ENCODE measurements at regions not wholly inside any gene's neighbourhood (a gene's known extent, or its start where the extent isn't known, plus 50 kb on each side); places are given as distances from the start of the nearest gene placed in this dataset.

DNA sequence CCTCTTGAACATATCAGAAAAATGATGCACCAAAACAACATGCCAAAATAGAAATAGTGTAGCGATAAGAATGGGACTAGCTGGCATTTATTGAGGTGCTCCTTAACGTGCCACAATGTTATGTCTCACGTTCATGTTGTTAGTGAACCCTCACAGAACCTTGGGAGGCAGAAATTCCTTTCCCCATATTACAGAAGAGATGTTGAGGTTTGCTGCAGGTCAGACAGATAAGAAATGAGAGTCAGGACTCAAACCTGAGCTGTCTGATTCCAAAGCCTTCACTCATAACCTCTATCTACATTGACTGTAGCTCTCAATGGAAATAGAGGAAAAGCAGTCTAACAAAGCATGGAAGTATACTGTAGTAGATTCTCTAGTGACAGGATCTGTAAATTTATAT is 163.3 kb upstream of the STK17B start:
- TF ChIP-seq POLR2A (IDR thresholded peaks at IDR 0.05) = no peak
- TF ChIP-seq, protein P1, sequence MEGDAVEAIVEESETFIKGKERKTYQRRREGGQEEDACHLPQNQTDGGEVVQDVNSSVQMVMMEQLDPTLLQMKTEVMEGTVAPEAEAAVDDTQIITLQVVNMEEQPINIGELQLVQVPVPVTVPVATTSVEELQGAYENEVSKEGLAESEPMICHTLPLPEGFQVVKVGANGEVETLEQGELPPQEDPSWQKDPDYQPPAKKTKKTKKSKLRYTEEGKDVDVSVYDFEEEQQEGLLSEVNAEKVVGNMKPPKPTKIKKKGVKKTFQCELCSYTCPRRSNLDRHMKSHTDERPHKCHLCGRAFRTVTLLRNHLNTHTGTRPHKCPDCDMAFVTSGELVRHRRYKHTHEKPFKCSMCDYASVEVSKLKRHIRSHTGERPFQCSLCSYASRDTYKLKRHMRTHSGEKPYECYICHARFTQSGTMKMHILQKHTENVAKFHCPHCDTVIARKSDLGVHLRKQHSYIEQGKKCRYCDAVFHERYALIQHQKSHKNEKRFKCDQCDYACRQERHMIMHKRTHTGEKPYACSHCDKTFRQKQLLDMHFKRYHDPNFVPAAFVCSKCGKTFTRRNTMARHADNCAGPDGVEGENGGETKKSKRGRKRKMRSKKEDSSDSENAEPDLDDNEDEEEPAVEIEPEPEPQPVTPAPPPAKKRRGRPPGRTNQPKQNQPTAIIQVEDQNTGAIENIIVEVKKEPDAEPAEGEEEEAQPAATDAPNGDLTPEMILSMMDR (IDR thresholded peaks at IDR 0.05 in 4 of 5, conservative IDR thresholded peaks at IDR 0.05 in 1 of 5) = no peak
- H3K9me3 ChIP-seq = no peaks in the 10 kb centered on the region
- H3K4me1 ChIP-seq = no peaks in the 10 kb centered on the region
- DNase-seq (no peak), ATAC-seq (no peak)
- intact Hi-C loops (cut with DNase I; ENCODE audit: low total_unique reads) = no loop called here
- H3K27me3 ChIP-seq = no peaks in the 10 kb centered on the region
- no peak overlapping the region for H3K4me3 ChIP-seq
- in situ Hi-C loops (cut with MboI; ENCODE audit: low sequenced_read_pairs in 4 of 4) = loop anchor here in 1 of 4 donors (25.0 kb wide), 1 partner anchor 247 kb away; no protein-coding TSS in a partner anchor
- H3K27ac ChIP-seq = no peak overlapping the region
- no peaks in the 10 kb centered on the region for H3K36me3 ChIP-seq

DNA sequence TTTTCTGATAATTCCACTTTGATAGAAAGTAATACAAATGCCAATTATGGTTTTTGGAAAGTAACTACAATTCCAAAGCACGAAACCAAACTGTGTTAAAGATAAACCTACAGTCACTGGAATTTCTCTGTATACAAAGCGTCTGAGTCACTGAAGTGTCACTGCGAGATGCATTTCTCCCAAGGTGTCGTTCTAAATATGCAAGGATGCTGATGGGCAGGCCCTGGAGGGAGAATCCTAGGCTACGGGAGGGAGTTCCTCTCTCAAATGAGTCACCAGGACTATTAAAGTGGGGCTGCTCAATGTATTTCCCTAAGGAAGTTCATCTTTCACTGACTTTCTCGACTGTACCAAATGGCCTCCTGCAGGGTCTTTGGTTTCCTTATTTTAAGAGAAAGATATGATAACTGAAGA is 163.8 kb upstream of the STK17B start:
- DNase-seq = no peak
- in situ Hi-C loops (cut with MboI; ENCODE audit: low sequenced_read_pairs in 4 of 4) = loop anchor here in 1 of 4 donors (25.0 kb wide), 1 partner anchor 248 kb away; no protein-coding TSS in a partner anchor
- H3K4me1 ChIP-seq = no peaks in the 10 kb centered on the region
- H3K4me3 ChIP-seq = no peak overlapping the region
- H3K36me3 ChIP-seq = no peaks in the 10 kb centered on the region
- intact Hi-C loops (cut with DNase I; ENCODE audit: low total_unique reads) = no loop called here
- TF ChIP-seq POLR2A (IDR thresholded peaks at IDR 0.05) = no peak
- H3K27me3 ChIP-seq = no peaks in the 10 kb centered on the region
- no peak overlapping the region for H3K27ac ChIP-seq
- no peak for ATAC-seq
- H3K9me3 ChIP-seq = no peaks in the 10 kb centered on the region

DNA sequence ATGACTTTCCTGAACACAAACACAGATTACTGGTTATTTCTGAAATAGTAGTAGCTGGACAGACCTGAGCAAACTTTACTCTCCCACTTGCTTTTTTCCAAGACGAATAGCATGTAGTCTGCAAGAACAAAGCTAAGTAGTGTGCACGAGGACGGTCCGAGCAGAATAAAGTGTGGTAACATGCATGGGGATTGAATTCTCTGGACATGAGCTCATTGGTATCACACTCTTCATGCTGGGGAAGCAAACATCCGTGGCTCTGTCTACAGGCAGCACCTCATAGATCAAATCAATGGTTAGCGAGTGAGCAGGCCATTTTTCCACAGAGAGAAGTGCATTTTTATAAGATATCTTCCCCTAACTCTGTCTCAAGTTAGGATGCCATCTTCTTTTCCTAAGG is 164.8 kb upstream of the STK17B start:
- no peak overlapping the region for H3K27ac ChIP-seq
- no peak for TF ChIP-seq POLR2A (IDR thresholded peaks at IDR 0.05)
- TF ChIP-seq, protein P1 (IDR thresholded peaks at IDR 0.05 in 4 of 5, conservative IDR thresholded peaks at IDR 0.05 in 1 of 5) = no peak
- in situ Hi-C loops (cut with MboI; ENCODE audit: low sequenced_read_pairs in 4 of 4) (loop anchor here in 1 of 4 donors (25.0 kb wide), 1 partner anchor 249 kb away; no protein-coding TSS in a partner anchor), intact Hi-C loops (cut with DNase I; ENCODE audit: low total_unique reads) (no loop called here)
- no peaks in the 10 kb centered on the region for H3K9me3 ChIP-seq
- H3K4me1 ChIP-seq = no peaks in the 10 kb centered on the region
- H3K36me3 ChIP-seq = no peaks in the 10 kb centered on the region
- ATAC-seq (no peak), DNase-seq (no peak)
- H3K27me3 ChIP-seq = no peaks in the 10 kb centered on the region
- no peak overlapping the region for H3K4me3 ChIP-seq

DNA sequence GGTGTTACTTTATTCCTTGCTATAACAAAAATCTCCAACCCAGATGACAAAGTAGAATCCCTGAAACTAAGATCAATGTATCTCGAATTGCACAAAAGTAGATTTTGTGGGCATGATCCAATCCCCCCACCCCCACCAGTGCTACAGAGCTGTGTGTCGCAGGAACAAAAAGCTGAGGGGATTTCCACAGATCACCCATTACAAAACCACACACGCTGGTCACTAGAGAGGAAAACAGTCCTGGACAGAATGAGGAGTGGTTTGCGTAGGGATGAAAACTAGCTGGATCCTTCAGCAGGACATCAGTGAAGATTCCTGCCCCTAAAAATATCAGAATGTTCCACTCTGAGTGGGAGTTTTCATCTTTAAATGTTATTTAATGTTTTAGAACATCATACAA is 165.3 kb upstream of the STK17B start:
- Histone ChIP-seq H3K4me1 (no peaks in the 10 kb centered on the region), H3K9me3 (no peaks in the 10 kb centered on the region), H3K27ac (no peak overlapping the region), H3K27me3 (no peaks in the 10 kb centered on the region), H3K4me3 (no peak overlapping the region), H3K36me3 (no peaks in the 10 kb centered on the region)
- DNase-seq (no peak), ATAC-seq (no peak)
- in situ Hi-C loops (cut with MboI; ENCODE audit: low sequenced_read_pairs in 4 of 4) (loop anchor here in 1 of 4 donors (25.0 kb wide), 1 partner anchor 249 kb away; no protein-coding TSS in a partner anchor), intact Hi-C loops (cut with DNase I; ENCODE audit: low total_unique reads) (no loop called here)
- TF ChIP-seq, protein P1 (IDR thresholded peaks at IDR 0.05 in 4 of 5, conservative IDR thresholded peaks at IDR 0.05 in 1 of 5) = no peak
- TF ChIP-seq POLR2A (IDR thresholded peaks at IDR 0.05) = no peak

DNA sequence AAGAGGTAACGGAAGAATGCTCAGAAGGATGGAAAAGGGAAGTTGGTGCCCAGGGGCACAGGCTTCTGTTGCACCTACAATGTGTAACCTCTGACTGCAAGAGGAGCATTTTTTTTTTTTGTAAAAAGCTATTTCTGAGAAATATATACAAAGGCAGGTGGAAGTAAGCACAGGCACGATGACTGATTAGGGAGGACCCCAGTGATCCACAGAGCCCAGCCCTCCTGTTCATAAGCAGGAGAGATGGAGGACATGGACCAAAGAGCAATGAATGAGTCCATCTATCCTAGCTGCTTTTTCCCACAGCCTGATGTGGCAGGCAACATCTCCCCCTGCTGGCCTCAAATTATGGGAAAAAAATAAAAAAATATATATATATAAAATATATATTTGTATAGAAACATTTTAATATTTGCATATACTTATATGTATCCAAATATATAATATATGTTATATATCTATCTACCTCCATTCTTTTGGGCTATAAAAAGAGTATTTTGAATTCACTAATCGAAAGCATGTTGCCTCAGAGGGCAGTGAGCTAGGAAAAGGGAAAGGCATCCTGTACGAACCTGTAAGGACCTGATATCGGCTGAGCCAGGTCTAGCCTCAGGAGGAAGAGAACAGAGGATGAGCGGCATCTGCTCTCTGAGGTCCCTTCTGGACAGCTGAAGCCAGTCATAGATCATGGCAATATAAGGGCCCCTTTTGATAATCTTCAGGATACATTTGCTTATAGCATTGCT is 166.0 kb upstream of the STK17B start:
- no peak for ATAC-seq
- in situ Hi-C loops (cut with MboI; ENCODE audit: low sequenced_read_pairs in 4 of 4) (loop anchor here in 1 of 4 donors (25.0 kb wide), 1 partner anchor 250 kb away; no protein-coding TSS in a partner anchor), intact Hi-C loops (cut with DNase I; ENCODE audit: low total_unique reads) (no loop called here)

More for the DNA sequence above, 166.0 kb upstream of the STK17B start:
- no peak overlapping the region for H3K27ac ChIP-seq
- DNase-seq = no peak
- H3K4me3 ChIP-seq = no peak overlapping the region
- no peaks in the 10 kb centered on the region for H3K4me1 ChIP-seq
- H3K27me3 ChIP-seq = no peaks in the 10 kb centered on the region
- H3K36me3 ChIP-seq = no peaks in the 10 kb centered on the region
- TF ChIP-seq, protein P1 (IDR thresholded peaks at IDR 0.05 in 4 of 5, conservative IDR thresholded peaks at IDR 0.05 in 1 of 5) = peak in 2 of 5 experiments; percentile 26 to 39
- TF ChIP-seq POLR2A (IDR thresholded peaks at IDR 0.05) = no peak
- H3K9me3 ChIP-seq = no peaks in the 10 kb centered on the region

Measured in gastrocnemius medialis (tissue), 4 donors.